ENCODE measurements at regions not wholly inside any gene's neighbourhood (a gene's known extent, or its start where the extent isn't known, plus 50 kb on each side); places are given as distances from the start of the nearest gene placed in this dataset.

- Mint-ChIP-seq H3K36me3 (ENCODE audit: insufficient read depth) (no peaks in the 10 kb centered on the region), H3K4me3 (no peak overlapping the region), H3K4me1 (ENCODE audit: low read depth) (no peaks in the 10 kb centered on the region), H3K9me3 (peaks cover 3% of the 10 kb centered on the region), H3K27me3 (ENCODE audit: low read depth) (peaks cover 16% of the 10 kb centered on the region)
- ATAC-seq (no peak), DNase-seq (no peak)
Measured at GRCh38 chr4:146098978-146099377, 76.5 kb upstream of the LSM6 start.

DNA sequence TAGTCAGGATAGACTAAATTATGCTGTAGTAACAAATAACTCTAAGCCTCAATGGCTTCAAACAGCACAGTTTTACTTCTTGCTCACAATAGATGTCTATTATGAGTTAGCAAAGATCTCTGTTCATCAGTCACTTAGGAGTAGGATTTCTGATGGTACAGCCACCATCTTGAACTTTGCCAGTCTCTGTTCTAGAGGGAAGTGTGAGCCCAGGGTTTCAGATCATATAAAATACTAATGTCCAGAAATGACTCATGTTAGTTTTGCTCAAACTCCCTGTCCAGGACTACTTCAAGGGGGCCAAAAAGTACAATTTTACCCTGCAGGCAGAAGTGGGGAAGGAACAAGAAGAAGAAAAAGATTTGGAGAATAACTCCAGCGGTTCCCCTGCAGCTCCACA, 77.1 kb upstream of the LSM6 start:
- H3K36me3 Mint-ChIP-seq (ENCODE audit: insufficient read depth), result no peaks in the 10 kb centered on the region
- peaks cover 16% of the 10 kb centered on the region for H3K27me3 Mint-ChIP-seq (ENCODE audit: low read depth)
- H3K4me3 Mint-ChIP-seq, result no peak overlapping the region
- peaks cover 3% of the 10 kb centered on the region for H3K9me3 Mint-ChIP-seq
- ATAC-seq (no peak), DNase-seq (no peak)
- no peaks in the 10 kb centered on the region for H3K4me1 Mint-ChIP-seq (ENCODE audit: low read depth)

- H3K4me3 Mint-ChIP-seq, result no peak overlapping the region
Measured at GRCh38 chr4:146096371-146096770, 79.1 kb upstream of the LSM6 start.

DNA sequence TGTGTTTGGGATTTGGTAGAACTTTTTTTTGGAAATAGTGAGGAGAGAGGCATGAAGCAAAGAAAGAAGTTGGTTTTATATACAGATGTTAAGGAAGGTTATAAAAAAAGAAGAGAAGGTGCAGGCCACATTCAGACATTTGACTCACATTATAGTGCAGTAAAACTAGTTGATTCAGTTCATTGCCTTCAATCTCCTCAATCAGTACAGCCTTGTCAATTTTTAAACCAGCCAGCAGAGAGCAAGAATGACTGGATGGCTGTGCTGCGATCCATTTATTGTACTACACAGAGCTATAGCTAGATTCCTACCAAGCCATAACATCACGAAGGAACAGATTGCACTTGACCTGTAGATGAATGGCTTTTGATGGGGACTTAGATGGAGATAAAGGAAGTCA, 79.7 kb upstream of the LSM6 start:
- Mint-ChIP-seq H3K36me3 (ENCODE audit: insufficient read depth) (no peaks in the 10 kb centered on the region), H3K4me1 (ENCODE audit: low read depth) (no peaks in the 10 kb centered on the region), H3K27me3 (ENCODE audit: low read depth) (peaks cover 9% of the 10 kb centered on the region), H3K4me3 (no peak overlapping the region), H3K9me3 (peaks cover 3% of the 10 kb centered on the region)
- DNase-seq (no peak), ATAC-seq (no peak)

More at GRCh38 chr4:146096371-146096770, 79.1 kb upstream of the LSM6 start:
- peaks cover 3% of the 10 kb centered on the region for H3K9me3 Mint-ChIP-seq
- no peak for ATAC-seq
- peaks cover 12% of the 10 kb centered on the region for H3K27me3 Mint-ChIP-seq (ENCODE audit: low read depth)
- H3K4me1 Mint-ChIP-seq (ENCODE audit: low read depth), result no peaks in the 10 kb centered on the region
- H3K36me3 Mint-ChIP-seq (ENCODE audit: insufficient read depth), result no peaks in the 10 kb centered on the region
- DNase-seq, result no peak

GRCh38 chr4:146095091-146095690, 80.3 kb upstream of the LSM6 start:
- ATAC-seq (no peak), DNase-seq (no peak)
- H3K27me3 Mint-ChIP-seq (ENCODE audit: low read depth), result peaks cover 8% of the 10 kb centered on the region
- H3K9me3 Mint-ChIP-seq, result peaks cover 3% of the 10 kb centered on the region
- no peaks in the 10 kb centered on the region for H3K36me3 Mint-ChIP-seq (ENCODE audit: insufficient read depth)
- H3K4me3 Mint-ChIP-seq, result no peak overlapping the region
- H3K4me1 Mint-ChIP-seq (ENCODE audit: low read depth), result no peaks in the 10 kb centered on the region

GRCh38 chr4:146088690-146089089, 86.8 kb upstream of the LSM6 start:
- ATAC-seq (no peak), DNase-seq (no peak)
- H3K9me3 Mint-ChIP-seq, result no peaks in the 10 kb centered on the region
- no peak overlapping the region for H3K4me3 Mint-ChIP-seq
- H3K36me3 Mint-ChIP-seq (ENCODE audit: insufficient read depth), result no peaks in the 10 kb centered on the region
- H3K27me3 Mint-ChIP-seq (ENCODE audit: low read depth), result peaks cover 2% of the 10 kb centered on the region
- no peaks in the 10 kb centered on the region for H3K4me1 Mint-ChIP-seq (ENCODE audit: low read depth)

DNA sequence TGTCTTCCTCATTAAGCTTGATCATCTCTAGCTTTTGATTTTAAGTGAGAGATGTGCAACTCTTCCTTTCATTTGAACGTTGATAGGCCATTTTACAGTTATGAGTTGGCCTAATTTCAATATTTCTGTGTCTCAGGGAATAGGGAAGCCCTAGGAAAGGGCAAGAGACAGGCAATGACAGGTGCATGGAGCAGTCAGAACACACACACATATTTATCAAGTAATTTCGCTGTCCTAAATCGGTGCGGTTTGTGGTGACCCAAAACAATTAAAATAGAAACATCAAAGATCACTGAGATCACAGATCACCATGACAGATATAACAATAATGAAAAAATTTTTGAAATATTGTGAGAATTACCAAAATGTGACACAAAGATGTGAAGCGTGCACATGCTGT, 87.7 kb upstream of the LSM6 start:
- H3K36me3 Mint-ChIP-seq (ENCODE audit: insufficient read depth), result no peaks in the 10 kb centered on the region
- no peak for DNase-seq
- peaks cover 2% of the 10 kb centered on the region for H3K27me3 Mint-ChIP-seq (ENCODE audit: low read depth)
- H3K4me1 Mint-ChIP-seq (ENCODE audit: low read depth), result no peaks in the 10 kb centered on the region
- H3K4me3 Mint-ChIP-seq, result no peak overlapping the region
- H3K9me3 Mint-ChIP-seq, result no peaks in the 10 kb centered on the region
- ATAC-seq, result no peak

DNA sequence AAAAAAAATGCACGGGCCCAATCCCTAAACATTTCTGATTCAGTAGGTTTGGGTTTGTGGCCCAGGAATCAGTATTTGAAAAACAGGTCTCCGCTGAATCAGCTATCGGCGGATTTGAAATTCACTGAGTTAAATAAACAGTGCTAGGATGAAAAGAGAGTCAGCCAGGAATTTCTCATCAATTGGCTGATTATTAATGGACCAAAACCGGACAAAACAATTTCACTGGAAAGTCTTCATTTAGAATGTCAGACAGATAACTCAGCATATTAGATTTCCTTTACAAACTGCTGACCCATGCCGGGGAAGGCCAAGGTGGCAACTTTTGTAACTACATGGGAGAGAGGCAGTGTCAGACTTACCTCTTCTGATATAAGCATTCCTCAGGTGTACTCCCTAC, 99.4 kb upstream of the LSM6 start:
- H3K36me3 Mint-ChIP-seq (ENCODE audit: insufficient read depth), result no peaks in the 10 kb centered on the region
- no peak for DNase-seq
- peaks cover 28% of the 10 kb centered on the region for H3K27me3 Mint-ChIP-seq (ENCODE audit: low read depth)
- no peaks in the 10 kb centered on the region for H3K4me1 Mint-ChIP-seq (ENCODE audit: low read depth)
- H3K4me3 Mint-ChIP-seq, result no peak overlapping the region
- ATAC-seq, result no peak
- no peaks in the 10 kb centered on the region for H3K9me3 Mint-ChIP-seq

GRCh38 chr4:146073517-146073916, 102.0 kb upstream of the LSM6 start:
- H3K27me3 Mint-ChIP-seq (ENCODE audit: low read depth), result peaks cover 26% of the 10 kb centered on the region
- no peak overlapping the region for H3K4me3 Mint-ChIP-seq
- no peak for DNase-seq
- no peaks in the 10 kb centered on the region for H3K4me1 Mint-ChIP-seq (ENCODE audit: low read depth)
- no peaks in the 10 kb centered on the region for H3K36me3 Mint-ChIP-seq (ENCODE audit: insufficient read depth)
- no peak for ATAC-seq
- no peaks in the 10 kb centered on the region for H3K9me3 Mint-ChIP-seq

DNA sequence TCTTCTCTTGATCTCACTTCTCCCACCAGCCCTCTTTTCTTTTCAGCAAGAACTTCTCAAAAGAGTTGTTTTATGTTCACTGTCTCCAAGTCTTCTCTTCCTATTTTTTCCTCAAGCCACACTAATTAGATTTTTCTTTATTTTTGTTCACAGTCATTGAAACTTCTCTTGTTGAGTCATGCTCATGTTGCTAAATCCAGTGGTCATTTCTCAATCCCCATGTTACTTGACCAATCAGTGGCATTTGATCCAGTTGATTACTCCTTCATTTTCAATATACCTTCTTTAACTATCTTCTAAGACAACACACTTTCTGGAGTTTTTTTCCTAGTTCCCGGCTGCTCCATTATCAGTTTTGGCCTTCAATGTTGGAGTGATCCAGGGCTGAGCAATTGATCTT, 103.1 kb upstream of the LSM6 start:
- Mint-ChIP-seq H3K36me3 (ENCODE audit: insufficient read depth) (no peaks in the 10 kb centered on the region), H3K9me3 (no peaks in the 10 kb centered on the region), H3K4me3 (no peak overlapping the region), H3K27me3 (ENCODE audit: low read depth) (peaks cover 20% of the 10 kb centered on the region), H3K4me1 (ENCODE audit: low read depth) (no peaks in the 10 kb centered on the region)
- ATAC-seq (no peak), DNase-seq (no peak)

- H3K36me3 Mint-ChIP-seq (ENCODE audit: insufficient read depth), result no peaks in the 10 kb centered on the region
- H3K9me3 Mint-ChIP-seq, result no peaks in the 10 kb centered on the region
Measured at GRCh38 chr4:146071390-146071789, 104.1 kb upstream of the LSM6 start.

GRCh38 chr4:146063143-146063542, 112.4 kb upstream of the LSM6 start:
- H3K36me3 Mint-ChIP-seq (ENCODE audit: insufficient read depth), result no peaks in the 10 kb centered on the region
- H3K4me3 Mint-ChIP-seq, result no peak overlapping the region
- no peaks in the 10 kb centered on the region for H3K9me3 Mint-ChIP-seq
- no peak for DNase-seq
- no peaks in the 10 kb centered on the region for H3K4me1 Mint-ChIP-seq (ENCODE audit: low read depth)
- no peak for ATAC-seq
- H3K27me3 Mint-ChIP-seq (ENCODE audit: low read depth), result peaks cover 14% of the 10 kb centered on the region

More at GRCh38 chr4:146071390-146071789, 104.1 kb upstream of the LSM6 start:
- Mint-ChIP-seq H3K27me3 (ENCODE audit: low read depth) (peaks cover 19% of the 10 kb centered on the region), H3K4me1 (ENCODE audit: low read depth) (no peaks in the 10 kb centered on the region), H3K4me3 (no peak overlapping the region)
- DNase-seq (no peak), ATAC-seq (no peak)

DNA sequence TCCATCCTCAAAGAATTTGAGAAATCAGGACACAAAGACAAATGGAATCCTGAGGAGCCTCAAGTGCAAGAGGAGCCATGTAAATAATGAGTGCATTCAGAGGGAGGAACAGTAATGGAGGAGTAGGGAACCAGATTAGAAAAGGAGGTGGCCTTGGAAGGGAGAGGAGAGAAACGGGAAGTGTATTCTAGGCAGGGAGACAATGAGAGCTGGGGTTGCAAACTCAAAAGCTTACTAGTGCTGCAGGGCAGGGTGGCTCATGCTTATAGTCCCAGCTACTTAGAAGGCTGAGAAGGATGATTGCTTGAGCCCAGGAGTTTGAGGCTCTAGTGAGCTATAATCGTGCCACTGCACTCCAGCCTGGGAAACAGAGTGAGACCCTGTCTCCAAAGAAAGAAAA, 113.2 kb upstream of the LSM6 start:
- Mint-ChIP-seq H3K36me3 (ENCODE audit: insufficient read depth) (no peaks in the 10 kb centered on the region), H3K9me3 (no peaks in the 10 kb centered on the region), H3K4me1 (ENCODE audit: low read depth) (no peaks in the 10 kb centered on the region), H3K27me3 (ENCODE audit: low read depth) (peaks cover 14% of the 10 kb centered on the region), H3K4me3 (no peak overlapping the region)
- ATAC-seq (no peak), DNase-seq (no peak)

DNA sequence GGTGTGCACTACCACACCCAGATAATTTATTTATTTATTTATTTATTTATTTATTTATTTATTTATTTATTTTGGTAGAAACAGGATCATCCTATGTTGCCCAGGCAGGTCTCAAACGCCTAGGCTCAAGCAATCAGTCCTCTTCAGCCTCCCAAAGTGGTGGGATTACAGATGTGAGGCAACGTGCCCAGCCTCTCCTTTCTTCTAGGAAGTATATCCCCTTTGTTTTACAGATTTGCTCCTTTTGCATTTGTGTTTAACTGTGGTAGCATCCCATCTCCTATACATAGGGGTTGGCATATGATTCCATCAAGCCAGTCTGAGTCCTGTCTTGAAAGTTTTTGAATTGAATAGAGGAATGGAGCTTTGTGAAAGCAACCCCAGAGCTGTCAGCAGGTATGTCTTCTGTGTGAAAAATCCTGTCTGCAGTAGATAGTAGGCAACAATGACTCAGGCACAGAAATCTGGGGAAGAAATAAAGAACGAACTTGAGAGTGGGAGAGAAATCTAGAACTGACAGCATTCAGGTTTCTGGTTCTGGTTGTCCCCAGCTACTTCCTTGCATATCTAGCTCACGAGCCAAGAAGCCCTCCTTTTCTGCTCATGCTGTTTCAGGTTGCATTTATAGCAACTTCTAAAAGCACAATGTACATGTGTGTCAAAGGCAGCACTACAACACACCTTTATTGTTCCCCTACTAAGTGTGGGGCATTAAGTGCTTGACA, 113.7 kb upstream of the LSM6 start:
- H3K4me1 Mint-ChIP-seq (ENCODE audit: low read depth), result no peaks in the 10 kb centered on the region
- ATAC-seq, result no peak
- DNase-seq, result no peak
- peaks cover 12% of the 10 kb centered on the region for H3K27me3 Mint-ChIP-seq (ENCODE audit: low read depth)
- no peaks in the 10 kb centered on the region for H3K9me3 Mint-ChIP-seq
- no peaks in the 10 kb centered on the region for H3K36me3 Mint-ChIP-seq (ENCODE audit: insufficient read depth)
- H3K4me3 Mint-ChIP-seq, result no peak overlapping the region

- ATAC-seq (no peak), DNase-seq (no peak)
- Mint-ChIP-seq H3K4me3 (no peak overlapping the region), H3K9me3 (no peaks in the 10 kb centered on the region), H3K27me3 (ENCODE audit: low read depth) (peaks cover 6% of the 10 kb centered on the region), H3K36me3 (ENCODE audit: insufficient read depth) (no peaks in the 10 kb centered on the region), H3K4me1 (ENCODE audit: low read depth) (no peaks in the 10 kb centered on the region)
Measured at GRCh38 chr4:146059865-146060264, 115.7 kb upstream of the LSM6 start.

Measured in activated T-cell treated with anti-CD3 and anti-CD28 coated beads, Interleukin-2, amount 50 U/mL, for 4 hours (primary cell).